Activated B cell treated with CpG ODN at 0.5 μM for 24 hours (primary cell): ENCODE measurements at regions not wholly inside any gene's neighbourhood (a gene's known extent, or its start where the extent isn't known, plus 50 kb on each side); places are given as distances from the start of the nearest gene placed in this dataset.

Experiments used
- ATAC-seq: fragments of 200-7000 bp; cut with Tn5 transposase; one replicate; pipeline ENCODE4 v1.10.0; 2021; ENCODE audit warnings: low read depth, mild to moderate bottlenecking, moderate library complexity
- CTCF ChIA-PET: fragments of 350-600 bp; sonication (Branson Sonifier 250); formaldehyde crosslinking; loops from one replicate; lab custom pipeline; 2021; ENCODE audit warnings: antibody characterized with exemption; lab: Charles Lee
- POLR2A ChIA-PET: fragments of 350-600 bp; sonication (Branson Sonifier 250); formaldehyde crosslinking; loops from one replicate; lab custom pipeline; 2021; ENCODE audit warnings: antibody characterized with exemption; lab: Charles Lee
- DNase-seq: peaks from one replicate; pipeline ENCODE4 v3.0.0; 2022
- H3K27ac Mint-ChIP-seq: one replicate; pipeline ENCODE4 v1.8.0; 2020; ENCODE audit warnings: mixed read lengths
- H3K27me3 Mint-ChIP-seq: one replicate; pipeline ENCODE4 v1.8.0; 2021; ENCODE audit warnings: mixed read lengths
- H3K36me3 Mint-ChIP-seq: one replicate; pipeline ENCODE4 v1.8.0; 2021; ENCODE audit warnings: low read depth, mixed read lengths
- H3K4me1 Mint-ChIP-seq: one replicate; pipeline ENCODE4 v1.8.0; 2021; ENCODE audit warnings: mixed read lengths
- H3K4me3 Mint-ChIP-seq: one replicate; pipeline ENCODE4 v1.8.0; 2020; ENCODE audit warnings: mild to moderate bottlenecking, mixed read lengths
- H3K9me3 Mint-ChIP-seq: one replicate; pipeline ENCODE4 v1.8.0; 2020; ENCODE audit warnings: mixed read lengths
- CTCF ChIP-seq: fragments of 200-600 bp; IDR thresholded peaks from one replicate; pipeline ENCODE4 v1.8.0; 2022; ENCODE audit warnings: antibody characterized with exemption, mild to moderate bottlenecking
- intact Hi-C: fragments of 100-400 bp; cut with micrococcal nuclease; formaldehyde crosslinking; loops from one replicate; pipeline ENCODE4 v1.15.1; 2024

- ATAC-seq (no peak), DNase-seq (no peak)
- Mint-ChIP-seq H3K4me1 (peaks cover 7% of the 10 kb centered on the region), H3K27ac (no peak overlapping the region), H3K36me3 (no peaks in the 10 kb centered on the region), H3K9me3 (no peaks in the 10 kb centered on the region), H3K4me3 (no peak overlapping the region), H3K27me3 (peaks cover 16% of the 10 kb centered on the region)
- no peak for TF ChIP-seq CTCF
- POLR2A ChIA-PET, result no interaction called here
- intact Hi-C loops, result no loop called here
- CTCF ChIA-PET, result no interaction called here
Observed at GRCh38 chr7:142443216-142444010, 185.6 kb upstream of the PRSS58 start.

GRCh38 chr7:142442396-142442795, 184.5 kb upstream of the PRSS58 start:
- Mint-ChIP-seq H3K36me3 (no peaks in the 10 kb centered on the region), H3K4me1 (peaks cover 7% of the 10 kb centered on the region), H3K27ac (no peak overlapping the region), H3K4me3 (no peak overlapping the region), H3K9me3 (no peaks in the 10 kb centered on the region), H3K27me3 (peaks cover 19% of the 10 kb centered on the region)
- ATAC-seq, result no peak
- ChIA-PET POLR2A (no interaction called here), CTCF (no interaction called here)
- intact Hi-C loops, result no loop called here
- TF ChIP-seq CTCF, result no peak
- no peak for DNase-seq

GRCh38 chr7:142440906-142441411, 183.1 kb upstream of the PRSS58 start:
- ChIA-PET CTCF (no interaction called here), POLR2A (no interaction called here)
- DNase-seq (no peak), ATAC-seq (no peak)
- H3K9me3 Mint-ChIP-seq, result peaks cover under 1% of the 10 kb centered on the region
- intact Hi-C loops, result no loop called here
- peaks cover 19% of the 10 kb centered on the region for H3K27me3 Mint-ChIP-seq
- no peak for TF ChIP-seq CTCF
- H3K4me3 Mint-ChIP-seq, result no peak overlapping the region
- no peak overlapping the region for H3K27ac Mint-ChIP-seq
- no peaks in the 10 kb centered on the region for H3K36me3 Mint-ChIP-seq
- H3K4me1 Mint-ChIP-seq, result peaks cover 7% of the 10 kb centered on the region

GRCh38 chr7:142440219-142440905, 182.5 kb upstream of the PRSS58 start:
- DNase-seq (no peak), ATAC-seq (no peak)
- H3K9me3 Mint-ChIP-seq, result peaks cover 4% of the 10 kb centered on the region
- intact Hi-C loops, result no loop called here
- ChIA-PET POLR2A (no interaction called here), CTCF (no interaction called here)
- H3K36me3 Mint-ChIP-seq, result no peaks in the 10 kb centered on the region
- peaks cover 7% of the 10 kb centered on the region for H3K4me1 Mint-ChIP-seq
- H3K4me3 Mint-ChIP-seq, result no peak overlapping the region
- no peak overlapping the region for H3K27ac Mint-ChIP-seq
- H3K27me3 Mint-ChIP-seq, result peaks cover 22% of the 10 kb centered on the region
- TF ChIP-seq CTCF, result no peak

DNA sequence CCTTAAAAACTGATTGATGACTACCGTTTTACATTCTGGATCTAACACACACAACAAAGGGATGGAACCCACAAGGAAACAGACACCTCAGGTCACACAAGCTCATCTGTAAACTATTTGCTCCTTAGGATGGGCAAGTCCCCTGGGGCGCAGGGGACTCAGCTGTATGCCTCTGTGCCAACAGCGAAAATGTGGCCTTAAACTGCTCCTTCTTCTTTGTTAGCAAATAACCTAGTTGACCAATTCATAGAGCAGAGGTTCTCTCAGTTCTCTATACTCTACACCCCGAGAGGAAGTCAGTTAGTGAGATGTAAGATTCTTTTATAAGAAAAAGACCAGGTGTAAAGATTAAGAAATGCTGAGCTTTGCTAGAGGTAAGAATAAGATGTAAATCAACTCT, 181.9 kb upstream of the PRSS58 start:
- peaks cover 8% of the 10 kb centered on the region for H3K4me1 Mint-ChIP-seq
- peaks cover 4% of the 10 kb centered on the region for H3K9me3 Mint-ChIP-seq
- intact Hi-C loops, result no loop called here
- CTCF ChIA-PET, result no interaction called here
- no peaks in the 10 kb centered on the region for H3K36me3 Mint-ChIP-seq
- DNase-seq (no peak), ATAC-seq (no peak)
- no peak for TF ChIP-seq CTCF
- POLR2A ChIA-PET, result no interaction called here
- peaks cover 15% of the 10 kb centered on the region for H3K27me3 Mint-ChIP-seq
- H3K27ac Mint-ChIP-seq, result no peak overlapping the region
- H3K4me3 Mint-ChIP-seq, result no peak overlapping the region
